HG03520 (cell line): ENCODE measurements at regions not wholly inside any gene's neighbourhood (a gene's known extent, or its start where the extent isn't known, plus 50 kb on each side); places are given as distances from the start of the nearest gene placed in this dataset.

Experiments used
- ATAC-seq: cut with Tn5 transposase; IDR thresholded peaks from one replicate; pipeline ENCODE4 v1.9.1; 2021; ENCODE audit warnings: mild to moderate bottlenecking, moderate library complexity; ENCODE audit not compliant: unreplicated experiment

- no peak for ATAC-seq
Observed at GRCh38 chr9:118836891-118837290, 532.3 kb downstream of the BRINP1 start.

- no peak for ATAC-seq
Observed at GRCh38 chr9:118871531-118871930, 497.7 kb downstream of the BRINP1 start.

- ATAC-seq: no peak
Observed at GRCh38 chr9:118882684-118883083, 486.6 kb downstream of the BRINP1 start.

GRCh38 chr9:118883411-118883810 is 485.8 kb downstream of the BRINP1 start:
- no peak for ATAC-seq

- no peak for ATAC-seq
Observed at GRCh38 chr9:118891213-118891612, 478.0 kb downstream of the BRINP1 start.

GRCh38 chr9:118896324-118897000 is 472.8 kb downstream of the BRINP1 start:
- no peak for ATAC-seq

GRCh38 chr9:118918180-118918579 is 451.1 kb downstream of the BRINP1 start:
- ATAC-seq: no peak

- no peak for ATAC-seq
Observed at GRCh38 chr9:118928722-118929121, 440.5 kb downstream of the BRINP1 start.

- no peak for ATAC-seq
Observed at GRCh38 chr9:118929287-118929686, 439.9 kb downstream of the BRINP1 start.

GRCh38 chr9:118931941-118932340 is 437.3 kb downstream of the BRINP1 start:
- ATAC-seq: no peak

GRCh38 chr9:118938581-118938980 is 430.7 kb downstream of the BRINP1 start:
- ATAC-seq: no peak

- no peak for ATAC-seq
Observed at GRCh38 chr9:118940473-118940872, 428.8 kb downstream of the BRINP1 start.

GRCh38 chr9:118946669-118947068 is 422.6 kb downstream of the BRINP1 start:
- no peak for ATAC-seq

GRCh38 chr9:118954857-118955256 is 414.4 kb downstream of the BRINP1 start:
- no peak for ATAC-seq

GRCh38 chr9:118957585-118957984 is 411.6 kb downstream of the BRINP1 start:
- no peak for ATAC-seq

GRCh38 chr9:118959366-118959765 is 409.9 kb downstream of the BRINP1 start:
- ATAC-seq: no peak

- no peak for ATAC-seq
Observed at GRCh38 chr9:118961857-118962256, 407.4 kb downstream of the BRINP1 start.

GRCh38 chr9:118962426-118962825 is 406.8 kb downstream of the BRINP1 start:
- no peak for ATAC-seq

GRCh38 chr9:118963674-118964073 is 405.6 kb downstream of the BRINP1 start:
- ATAC-seq: no peak

GRCh38 chr9:118967901-118968300 is 401.3 kb downstream of the BRINP1 start:
- no peak for ATAC-seq

- ATAC-seq: no peak
Observed at GRCh38 chr9:118975736-118976135, 393.5 kb downstream of the BRINP1 start.

GRCh38 chr9:118976160-118976559 is 393.1 kb downstream of the BRINP1 start:
- ATAC-seq: no peak

- ATAC-seq: no peak
Observed at GRCh38 chr9:118984607-118985006, 384.6 kb downstream of the BRINP1 start.
